Tibial nerve (tissue), 4 donors: ENCODE measurements at regions not wholly inside any gene's neighbourhood (a gene's known extent, or its start where the extent isn't known, plus 50 kb on each side); places are given as distances from the start of the nearest gene placed in this dataset.

Experiments used
- CTCF ChIP-seq, 5 experiments: fragments of 200-600 bp in 3 of 5; fragments of 450-650 bp in 2 of 5; sonication (generic) in 3 of 5; IDR thresholded peaks; one replicate each; pipeline ENCODE4 v1.5.1; 2016 to 2019; ENCODE audit warnings: antibody characterized with exemption in 5 of 5, mild to moderate bottlenecking in 3 of 5, moderate library complexity in 2 of 5
- EP300 ChIP-seq, 2 donors: sonication (generic); formaldehyde crosslinking; IDR thresholded peaks; one replicate each; pipeline ENCODE4 v1.6.1; 2017; ENCODE audit warnings: antibody characterized with exemption in 2 of 2, mild to moderate bottlenecking in 1 of 2

GRCh38 chr4:126097155-126097799 lies 782.5 kb downstream of the FAT4 start:
- TF ChIP-seq EP300 (IDR thresholded peaks at IDR 0.05), result no peak
- TF ChIP-seq CTCF (IDR thresholded peaks at IDR 0.05), result no peak
